HG03159 (cell line): ENCODE measurements at regions not wholly inside any gene's neighbourhood (a gene's known extent, or its start where the extent isn't known, plus 50 kb on each side); places are given as distances from the start of the nearest gene placed in this dataset.
"Not testable (repeated sequence)": the region's sequence is repeated elsewhere in the genome, so short reads cannot be mapped to it uniquely, and the experiment has no call there.

Source experiments
- ATAC-seq: cut with Tn5 transposase; IDR thresholded peaks from one replicate; pipeline ENCODE4 v1.9.1; 2021; ENCODE audit warnings: mild to moderate bottlenecking, moderate library complexity; ENCODE audit not compliant: unreplicated experiment

DNA sequence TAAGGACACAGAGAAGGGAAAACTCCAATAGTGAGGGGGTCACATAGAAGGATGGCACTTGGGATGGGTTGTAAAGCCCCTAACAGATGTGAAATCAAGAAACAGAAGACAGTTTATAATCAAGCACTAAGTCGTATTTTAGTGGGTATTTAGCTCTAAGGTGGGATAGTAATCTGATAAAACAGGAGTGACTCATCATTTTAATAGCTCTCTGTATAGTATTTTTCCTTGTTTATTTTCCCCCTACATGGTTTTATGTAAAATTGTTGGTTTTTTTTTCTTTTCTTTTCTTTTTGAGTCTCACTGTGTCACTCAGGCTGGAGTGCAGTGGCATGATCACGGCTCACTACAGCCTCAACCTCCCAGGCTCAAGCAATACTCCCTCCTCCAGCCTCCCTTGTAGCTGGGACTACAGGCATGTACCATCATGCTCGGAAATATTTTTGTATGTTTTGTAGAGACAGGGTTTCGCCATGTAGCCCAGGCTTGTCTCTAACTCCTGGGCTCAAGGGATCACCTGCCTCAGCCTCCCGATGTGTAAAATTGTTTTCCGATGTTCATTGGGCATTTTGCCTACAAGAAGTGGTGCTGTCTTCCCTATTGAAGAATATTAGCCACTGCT lies 142.6 kb upstream of the SERPINE2 start:
- ATAC-seq = no peak

DNA sequence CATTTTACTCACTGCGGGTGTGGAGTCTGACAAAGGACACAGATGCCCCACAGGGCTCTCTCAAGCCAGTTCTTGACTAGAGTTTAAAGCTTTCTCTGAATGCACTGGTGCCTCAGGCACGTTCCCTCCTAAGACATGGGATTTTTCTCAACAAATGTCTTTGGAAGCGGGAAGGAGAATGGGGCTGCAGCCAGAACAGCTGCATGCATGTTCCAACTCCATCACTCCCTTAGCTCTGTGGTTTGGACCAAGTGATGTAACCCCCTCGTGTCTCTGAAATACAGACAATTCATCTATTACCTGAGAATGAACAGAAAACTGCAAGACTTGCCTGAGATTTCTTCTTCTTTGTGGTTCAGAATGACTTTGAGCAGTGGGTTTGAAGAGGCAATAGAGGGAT lies 141.7 kb upstream of the SERPINE2 start:
- ATAC-seq = no peak

DNA sequence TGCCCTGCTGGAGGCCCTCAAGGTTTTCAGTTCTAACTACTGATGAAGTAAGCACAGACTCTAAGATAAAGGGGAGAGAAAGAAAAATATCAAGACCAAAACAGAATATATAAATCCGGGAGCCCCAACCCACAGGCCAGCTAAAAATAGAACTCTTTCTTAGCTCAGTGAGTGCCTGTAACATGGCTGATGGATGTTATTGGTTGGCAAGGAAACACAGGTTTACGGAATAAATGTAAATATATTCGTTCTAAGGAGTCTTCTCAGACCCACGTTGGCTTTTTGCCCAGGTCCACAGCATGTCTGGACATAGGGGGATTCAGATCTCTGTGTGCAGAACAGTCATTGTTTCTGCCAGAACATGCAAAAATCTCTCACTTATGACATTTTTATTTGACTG lies 139.0 kb upstream of the SERPINE2 start:
- ATAC-seq = no peak

DNA sequence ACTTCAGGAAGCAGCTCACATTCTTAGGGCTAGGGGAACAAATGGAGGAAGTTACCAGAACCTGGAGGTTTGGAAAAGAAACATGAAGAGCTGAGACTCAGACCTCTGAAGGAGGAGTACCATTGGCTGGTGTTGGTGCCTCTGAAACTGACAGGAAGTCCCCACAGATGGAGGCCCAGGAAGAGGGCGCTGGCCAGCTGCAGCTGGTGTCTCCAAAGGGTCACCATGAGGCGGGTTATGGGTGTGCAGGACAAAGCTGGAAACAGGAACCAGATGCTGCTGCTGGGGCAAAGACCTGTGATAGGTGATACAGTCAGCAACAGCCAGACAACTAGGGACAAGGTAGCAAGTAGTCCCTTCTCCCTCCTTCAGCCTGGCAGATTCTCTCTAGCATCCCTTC lies 136.5 kb upstream of the SERPINE2 start:
- no peak for ATAC-seq

DNA sequence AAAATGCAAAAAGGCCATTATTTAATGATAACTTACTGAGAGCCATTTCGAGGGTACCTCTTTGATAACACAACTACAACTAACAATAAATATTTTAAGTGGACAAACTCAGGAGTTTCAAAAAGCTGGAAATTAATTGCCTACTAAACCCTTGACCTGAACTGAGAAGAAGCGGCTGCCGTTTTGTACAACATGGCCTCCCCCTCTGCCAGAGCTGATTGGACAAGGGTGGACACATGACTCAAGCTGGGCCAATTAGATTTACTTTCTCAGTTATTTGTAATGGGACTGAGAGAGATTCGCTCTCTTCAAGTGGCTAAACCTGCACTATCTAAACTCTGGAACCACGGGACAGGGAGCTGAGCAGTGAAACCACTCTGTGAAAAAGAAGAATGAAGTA lies 135.9 kb upstream of the SERPINE2 start:
- ATAC-seq = no peak

DNA sequence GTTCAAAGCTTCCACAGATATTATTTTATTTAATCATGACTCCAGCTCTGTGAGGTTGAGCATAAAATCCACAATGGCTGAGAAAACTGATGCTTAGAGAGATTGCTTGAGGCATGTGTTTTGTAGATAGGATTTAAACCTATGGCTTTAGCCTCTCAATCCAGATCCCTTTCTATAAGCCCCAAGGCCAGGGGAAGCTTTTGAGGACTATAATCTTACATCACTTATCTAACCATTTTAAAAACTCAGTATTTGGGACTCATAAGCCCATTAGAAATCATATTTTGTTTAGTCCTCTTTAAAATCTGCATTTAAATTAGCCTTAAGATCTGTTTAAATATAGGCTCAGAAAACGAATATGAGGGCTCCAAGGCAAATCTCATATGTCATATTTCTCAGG lies 135.4 kb upstream of the SERPINE2 start:
- no peak for ATAC-seq

DNA sequence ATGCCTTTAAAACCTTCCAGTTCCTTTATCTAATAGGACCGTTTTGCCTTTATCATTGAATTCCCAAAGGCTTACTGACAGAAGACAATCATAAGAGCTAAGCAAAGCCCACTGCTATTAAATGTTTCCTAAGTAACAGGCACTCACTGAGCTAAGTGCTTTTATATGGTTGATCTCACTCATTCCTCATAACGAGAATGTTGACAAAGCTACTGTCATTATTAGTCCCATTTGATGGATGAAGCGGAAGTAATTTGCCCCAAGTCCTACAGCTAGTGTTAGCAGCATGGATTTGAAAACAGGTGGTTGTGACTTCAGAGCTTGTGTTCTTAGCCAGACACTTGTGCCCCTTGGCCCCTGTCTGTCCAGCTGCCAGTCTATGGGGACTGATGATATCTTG lies 134.8 kb upstream of the SERPINE2 start:
- no peak for ATAC-seq

DNA sequence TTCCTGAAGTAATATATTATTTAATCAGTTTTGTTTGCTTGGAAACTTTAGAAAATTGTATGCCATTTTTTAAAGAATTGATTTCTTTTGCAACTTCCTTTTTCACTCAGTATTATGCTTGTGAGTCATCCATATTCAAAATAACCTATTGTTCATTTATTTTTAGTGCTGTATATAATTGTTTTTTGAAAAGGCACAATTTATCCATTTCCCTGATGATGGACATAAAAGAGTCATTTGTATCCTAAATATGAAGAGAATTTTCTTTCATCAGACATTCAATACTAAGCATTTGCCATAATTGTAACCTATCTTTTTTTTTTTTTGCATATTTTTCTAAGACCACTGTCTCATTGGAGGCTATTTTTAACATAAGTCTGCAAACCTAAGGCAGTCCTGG lies 134.1 kb upstream of the SERPINE2 start:
- no peak for ATAC-seq

DNA sequence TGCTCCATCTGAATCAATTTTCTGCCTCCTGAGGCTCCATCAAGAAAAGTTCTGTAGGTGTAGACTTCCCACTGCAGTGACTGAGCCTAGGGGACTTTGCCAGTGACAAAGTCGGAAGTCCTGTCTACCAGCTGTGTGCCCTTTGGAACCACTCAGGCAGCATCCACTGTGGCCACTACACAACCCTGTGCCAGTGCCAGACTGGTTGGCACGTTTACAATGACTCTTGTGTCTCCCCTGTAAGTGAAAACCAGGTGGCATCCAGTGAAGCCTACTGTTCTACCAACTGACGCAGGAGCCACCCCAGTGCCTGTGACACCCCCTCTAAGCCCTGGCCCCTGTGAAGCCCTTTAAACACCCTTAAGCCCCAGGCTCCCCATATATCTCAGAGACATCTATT lies 132.1 kb upstream of the SERPINE2 start:
- ATAC-seq = no peak

DNA sequence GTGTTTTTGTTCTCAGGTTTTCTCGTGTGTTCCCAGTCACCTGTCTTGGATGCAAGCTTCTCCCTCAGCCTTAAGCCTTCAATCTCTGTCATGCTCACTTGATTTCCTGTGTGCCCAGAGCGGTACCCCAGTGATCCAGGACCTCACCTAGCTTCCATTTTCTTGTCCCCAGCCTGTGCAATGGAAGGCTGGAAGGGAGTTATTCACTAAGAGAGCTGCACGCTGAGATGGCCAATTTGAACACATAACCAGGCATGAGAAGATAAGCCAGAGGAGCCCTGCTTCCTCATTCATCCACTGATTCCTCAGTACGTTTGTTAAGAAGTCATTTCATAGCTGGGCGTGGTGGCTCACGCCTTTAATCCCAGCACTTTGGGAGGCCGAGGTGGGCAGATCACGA lies 130.8 kb upstream of the SERPINE2 start:
- no peak for ATAC-seq

DNA sequence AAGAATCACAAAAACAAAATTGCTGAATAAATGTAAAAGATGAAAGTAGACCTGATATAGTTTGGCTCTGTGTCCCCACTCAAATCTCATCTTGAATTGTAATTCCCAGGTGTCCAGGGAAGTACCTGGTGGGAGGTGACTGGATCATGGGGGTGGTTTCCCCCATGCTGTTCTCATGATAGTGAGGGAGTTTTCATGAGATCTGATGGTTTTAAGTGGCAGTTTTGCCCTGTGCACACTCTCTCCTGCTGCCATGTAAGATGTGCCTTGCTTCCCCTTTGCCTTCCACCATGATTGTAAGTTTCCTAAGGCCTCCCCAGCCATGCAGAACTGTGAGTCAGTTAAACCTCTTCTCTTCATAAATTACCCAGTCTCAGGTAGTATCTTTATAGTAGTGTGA lies 128.7 kb upstream of the SERPINE2 start:
- ATAC-seq = not testable (repeated sequence)

DNA sequence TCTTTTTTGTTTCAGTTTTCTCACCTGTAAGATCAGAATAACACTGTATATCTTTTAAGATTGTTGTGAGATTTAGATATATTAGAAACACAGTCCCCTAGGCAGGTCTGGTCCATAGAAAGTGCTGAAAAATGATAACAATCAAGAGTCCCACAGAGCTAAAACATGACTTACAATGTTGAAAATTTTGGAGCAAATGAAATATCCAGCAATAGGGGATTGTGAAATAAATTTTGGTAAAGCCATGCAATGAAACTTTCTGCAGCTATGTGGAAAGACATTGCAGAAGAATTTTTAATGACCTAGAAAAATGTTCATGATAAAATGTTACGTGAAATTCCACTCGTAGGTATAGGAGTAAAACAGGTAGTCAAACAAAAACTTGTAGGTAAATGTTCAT lies 127.6 kb upstream of the SERPINE2 start:
- no peak for ATAC-seq

DNA sequence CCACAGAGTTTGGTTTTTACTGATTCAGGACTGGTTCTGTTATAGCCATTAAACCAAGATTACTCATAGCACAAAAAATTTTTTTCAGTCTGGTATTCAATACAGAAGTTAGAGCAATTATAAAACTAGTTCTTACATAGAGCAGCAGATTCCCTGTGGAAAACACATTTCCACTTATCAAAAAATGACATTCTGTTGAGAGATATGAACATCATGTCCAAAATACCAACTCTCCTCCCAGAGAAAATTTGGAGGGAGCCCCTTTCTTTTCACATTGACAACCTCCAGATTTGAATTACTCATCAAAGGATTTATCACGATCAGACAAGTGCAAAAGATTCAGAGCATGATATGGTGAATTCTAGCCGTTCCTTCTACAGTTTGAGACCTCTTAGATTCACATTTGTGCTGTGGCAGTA lies 126.8 kb upstream of the SERPINE2 start:
- no peak for ATAC-seq

DNA sequence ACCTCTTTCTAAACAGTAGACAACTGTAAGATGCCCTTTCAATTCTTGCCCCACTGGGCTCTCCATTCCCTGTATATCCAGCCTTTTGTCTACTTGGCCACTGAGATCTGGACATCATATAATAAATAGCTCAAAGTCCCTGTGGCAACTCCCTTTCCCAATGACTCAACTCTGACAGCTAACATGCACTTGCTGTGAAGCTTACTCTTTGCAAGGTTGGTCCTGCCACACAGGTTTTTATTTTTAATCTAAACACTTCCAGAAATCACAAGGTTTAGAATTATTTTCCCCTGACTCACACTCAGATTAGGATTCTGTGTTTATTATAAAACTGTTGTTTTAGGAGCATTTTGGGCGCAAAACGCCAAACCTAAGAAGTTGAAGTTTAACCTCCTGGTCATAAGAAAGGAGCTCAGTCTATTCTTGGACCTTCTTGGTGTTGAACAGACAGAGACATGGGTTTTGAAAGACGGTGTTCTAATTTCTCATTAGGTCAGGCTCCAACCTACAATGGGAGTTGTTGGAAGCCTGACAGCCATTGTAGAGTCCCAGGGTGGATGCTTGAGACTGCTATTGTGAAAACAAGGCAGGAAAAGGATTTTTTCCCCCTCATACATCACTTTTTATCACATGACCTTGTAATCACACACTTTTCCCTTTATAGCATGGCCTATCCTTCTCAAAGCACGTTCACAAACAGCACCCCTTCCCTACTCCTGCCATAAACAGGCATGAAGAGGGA lies 124.7 kb upstream of the SERPINE2 start:
- ATAC-seq = no peak

DNA sequence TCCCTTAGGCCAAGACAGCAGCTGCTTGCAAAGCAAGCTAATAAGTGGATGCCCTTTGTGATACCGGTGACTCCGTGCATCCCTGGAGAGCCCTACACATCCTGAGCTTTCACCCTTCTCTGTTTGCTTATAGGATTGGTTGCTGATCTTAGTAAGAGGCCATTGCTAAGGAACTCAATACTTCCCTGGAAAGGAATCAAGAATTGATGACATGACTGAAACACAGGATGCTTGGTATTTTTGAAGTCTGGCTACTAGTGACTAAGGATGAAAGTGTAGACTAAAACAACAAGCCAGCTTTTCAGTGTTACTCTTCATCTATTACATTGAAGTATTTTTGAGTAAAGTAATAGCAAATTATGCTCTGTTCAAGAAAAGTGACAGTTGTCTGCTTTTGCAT lies 123.0 kb upstream of the SERPINE2 start:
- ATAC-seq = no peak

DNA sequence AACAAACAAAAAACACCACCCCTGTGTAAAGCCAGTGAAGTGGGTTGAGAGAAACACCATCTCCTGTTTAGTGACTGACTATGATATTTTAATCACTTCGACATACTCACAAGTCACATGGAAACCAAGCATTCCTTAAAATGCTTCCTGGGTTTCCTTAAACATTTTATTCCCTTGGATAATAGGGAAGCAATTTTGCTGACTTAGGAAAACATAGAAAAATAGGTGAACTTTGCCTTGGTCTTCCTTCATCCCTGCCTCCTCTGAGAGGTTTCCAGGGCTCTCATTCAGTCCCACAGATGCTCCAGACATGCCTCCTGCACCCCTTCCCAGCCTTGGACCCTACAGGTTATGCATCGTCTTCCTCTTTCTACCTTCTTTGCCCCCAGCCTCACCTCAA lies 122.6 kb upstream of the SERPINE2 start:
- no peak for ATAC-seq

DNA sequence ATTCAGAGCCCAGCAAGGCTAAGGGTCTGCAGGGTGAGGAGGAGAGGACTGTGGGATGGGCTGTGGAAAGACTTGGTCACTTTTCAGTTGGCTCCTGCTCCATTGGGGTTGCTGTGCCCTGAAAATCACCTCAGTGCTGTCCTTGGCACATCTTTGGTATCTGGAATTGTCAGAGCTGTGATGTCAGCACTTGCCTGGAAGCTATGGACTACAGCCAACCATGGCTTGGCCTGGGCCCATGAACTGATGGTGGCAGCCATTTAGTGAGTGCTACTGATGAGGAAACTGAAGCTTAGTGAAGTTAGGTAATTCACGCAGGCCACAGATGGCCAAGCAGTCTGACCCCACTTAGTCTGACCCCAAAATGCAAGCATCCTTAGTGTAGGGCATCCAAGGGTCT lies 121.8 kb upstream of the SERPINE2 start:
- ATAC-seq = no peak

DNA sequence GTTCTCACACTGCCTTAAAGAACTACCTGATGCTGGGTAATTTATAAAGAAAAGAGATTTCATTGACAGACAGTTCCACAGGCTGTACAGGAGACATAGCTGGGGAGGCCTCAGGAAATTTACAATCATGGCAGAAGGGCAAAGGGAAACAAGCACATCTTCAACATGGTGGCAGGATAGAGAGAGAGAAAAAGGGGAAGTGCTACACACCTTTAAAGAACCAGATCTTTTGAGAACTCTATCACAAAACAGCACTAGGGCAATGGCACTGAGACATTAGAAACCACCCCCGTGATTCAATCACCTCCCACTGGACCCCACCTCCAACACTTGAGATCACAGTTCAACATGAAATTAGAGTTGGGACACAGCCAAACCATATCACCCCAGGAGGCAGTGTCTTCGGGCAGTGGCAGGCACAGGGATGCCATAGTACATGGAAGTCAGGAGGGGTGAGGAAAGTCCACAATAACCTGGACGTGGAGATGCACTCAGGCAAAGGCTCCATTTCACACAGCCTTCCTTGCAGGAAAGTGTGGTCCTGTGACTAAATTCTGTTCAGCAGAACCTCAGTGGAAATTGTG lies 120.4 kb upstream of the SERPINE2 start:
- no peak for ATAC-seq

DNA sequence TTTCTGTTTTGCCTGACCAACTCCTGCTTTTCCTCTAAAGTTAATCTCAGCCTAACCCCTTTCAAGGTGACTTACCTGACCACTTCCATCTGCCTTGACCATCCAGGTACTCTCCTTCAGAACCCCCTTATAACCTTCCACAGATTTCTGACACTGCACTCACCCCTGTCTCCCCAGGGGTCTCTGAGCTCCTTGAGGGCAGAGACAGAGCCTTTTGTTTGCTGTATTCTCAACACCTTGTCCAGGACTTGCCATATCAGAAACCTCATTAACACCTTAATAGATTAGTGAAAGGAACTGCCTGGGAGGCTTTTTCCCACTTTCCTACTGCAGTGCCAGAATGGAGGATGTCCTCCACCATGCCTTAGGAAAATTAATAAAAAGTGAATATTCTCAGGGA lies 119.7 kb upstream of the SERPINE2 start:
- no peak for ATAC-seq

DNA sequence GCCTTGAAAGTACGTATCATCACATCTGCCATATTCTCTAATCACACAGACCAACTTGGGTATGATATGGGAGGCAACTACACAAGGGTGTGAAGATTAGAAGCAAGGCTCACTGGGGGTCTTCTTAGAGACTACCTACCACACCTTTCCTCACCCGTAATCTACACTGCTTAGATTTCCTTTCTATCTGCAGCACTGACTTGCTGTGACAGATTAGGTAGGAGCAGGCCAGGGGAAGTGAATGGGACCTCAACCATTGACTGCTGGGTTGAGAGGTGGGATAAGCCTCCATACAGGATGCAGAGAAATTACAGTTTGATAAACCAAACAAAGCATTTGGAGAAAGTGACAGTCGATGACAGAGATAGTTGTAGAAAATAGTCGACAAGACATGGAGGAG lies 119.0 kb upstream of the SERPINE2 start:
- ATAC-seq = no peak

DNA sequence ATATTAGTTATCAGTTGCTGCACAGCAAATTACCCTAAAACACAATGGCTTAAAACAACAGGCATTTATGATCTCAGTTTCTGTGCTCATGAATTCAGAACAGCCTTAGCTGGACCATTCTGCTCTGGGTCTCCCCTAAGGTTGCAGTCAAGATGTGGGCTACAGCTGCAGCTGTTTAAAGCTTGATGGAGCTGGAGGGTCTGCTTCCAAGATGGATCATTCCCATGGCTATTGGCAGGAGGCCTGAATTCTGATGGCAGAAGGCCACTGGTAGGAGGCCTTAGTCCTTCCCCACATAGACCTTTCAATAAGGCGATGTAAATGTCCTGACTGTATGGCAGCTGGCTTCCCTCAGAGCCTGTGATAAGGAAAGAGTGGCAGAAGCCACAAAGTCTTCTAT lies 118.6 kb upstream of the SERPINE2 start:
- no peak for ATAC-seq

DNA sequence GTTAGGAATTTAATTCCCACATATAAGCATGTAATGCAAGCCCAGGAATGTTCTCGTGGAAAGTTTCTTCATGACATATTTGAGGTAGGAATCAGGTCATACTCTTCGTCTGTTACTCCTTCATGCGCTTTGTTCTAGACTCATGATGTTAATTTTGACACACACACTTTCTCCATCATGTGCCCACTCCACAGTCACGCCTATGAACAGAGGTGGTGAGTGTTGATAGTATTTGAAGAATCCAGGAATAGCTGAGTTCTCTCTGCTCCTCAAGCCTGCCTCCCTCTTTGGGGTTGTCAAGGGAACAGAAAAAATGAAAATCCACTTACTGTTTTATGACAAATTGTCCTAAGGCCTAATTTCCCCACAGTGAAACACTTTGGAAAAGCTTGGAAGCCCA lies 117.3 kb upstream of the SERPINE2 start:
- no peak for ATAC-seq

DNA sequence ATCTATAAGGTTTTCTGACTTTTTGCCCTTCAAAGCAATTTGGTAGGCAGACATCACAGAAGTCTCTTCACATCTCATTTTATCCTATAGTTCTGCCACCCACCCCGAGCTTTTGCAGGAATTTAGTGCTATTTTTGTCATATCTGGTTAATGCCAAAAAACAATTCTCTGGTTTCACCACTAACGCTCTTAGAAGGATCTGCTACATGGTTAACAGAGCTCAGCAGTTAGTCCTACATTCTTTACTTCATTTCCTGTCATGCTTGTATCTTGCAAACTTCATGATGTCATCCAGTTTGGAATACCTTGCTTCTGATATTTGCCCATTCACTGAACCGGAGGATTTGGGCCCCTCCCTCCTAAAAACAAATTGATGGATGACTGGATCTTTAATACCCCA lies 116.8 kb upstream of the SERPINE2 start:
- ATAC-seq = no peak
